HG03342 (cell line): ENCODE measurements at regions not wholly inside any gene's neighbourhood (a gene's known extent, or its start where the extent isn't known, plus 50 kb on each side); places are given as distances from the start of the nearest gene placed in this dataset.
"Not testable (repeated sequence)": the region's sequence is repeated elsewhere in the genome, so short reads cannot be mapped to it uniquely, and the experiment has no call there.

Experiments used
- ATAC-seq: cut with Tn5 transposase; IDR thresholded peaks from one replicate; pipeline ENCODE4 v1.9.1; 2021; ENCODE audit warnings: mild to moderate bottlenecking, moderate library complexity; ENCODE audit not compliant: unreplicated experiment

GRCh38 chr10:46645110-46645509 is 66.2 kb downstream of the SYT15 start:
- ATAC-seq, result not testable (repeated sequence)

- not testable (repeated sequence) for ATAC-seq
Measured at GRCh38 chr10:46646132-46646531, 67.2 kb downstream of the SYT15 start.

- ATAC-seq, result not testable (repeated sequence)
Measured at GRCh38 chr10:46650967-46651366, 72.0 kb downstream of the SYT15 start.

GRCh38 chr10:46657437-46657836 is 78.5 kb downstream of the SYT15 start:
- ATAC-seq, result not testable (repeated sequence)

- not testable (repeated sequence) for ATAC-seq
Measured at GRCh38 chr10:46660027-46660834, 81.3 kb downstream of the SYT15 start.

GRCh38 chr10:46660835-46661164 is 81.9 kb downstream of the SYT15 start:
- not testable (repeated sequence) for ATAC-seq

- not testable (repeated sequence) for ATAC-seq
Measured at GRCh38 chr10:46665536-46665935, 86.6 kb downstream of the SYT15 start.

GRCh38 chr10:46668357-46668997 is 89.5 kb downstream of the SYT15 start:
- not testable (repeated sequence) for ATAC-seq

- not testable (repeated sequence) for ATAC-seq
Measured at GRCh38 chr10:46677836-46678435, 99.0 kb downstream of the SYT15 start.

- not testable (repeated sequence) for ATAC-seq
Measured at GRCh38 chr10:46691397-46691796, 112.5 kb downstream of the SYT15 start.

- not testable (repeated sequence) for ATAC-seq
Measured at GRCh38 chr10:46693218-46693617, 114.3 kb downstream of the SYT15 start.

GRCh38 chr10:46717264-46717663 is 138.3 kb downstream of the SYT15 start:
- ATAC-seq, result not testable (repeated sequence)

GRCh38 chr10:46718014-46718413 is 139.1 kb downstream of the SYT15 start:
- not testable (repeated sequence) for ATAC-seq

- not testable (repeated sequence) for ATAC-seq
Measured at GRCh38 chr10:46720386-46720785, 141.5 kb downstream of the SYT15 start.

- not testable (repeated sequence) for ATAC-seq
Measured at GRCh38 chr10:46720811-46721518, 142.0 kb downstream of the SYT15 start.

- ATAC-seq, result not testable (repeated sequence)
Measured at GRCh38 chr10:46724258-46724657, 145.3 kb downstream of the SYT15 start.

- ATAC-seq, result not testable (repeated sequence)
Measured at GRCh38 chr10:46728359-46728758, 149.4 kb downstream of the SYT15 start.

- not testable (repeated sequence) for ATAC-seq
Measured at GRCh38 chr10:46730729-46731128, 151.8 kb downstream of the SYT15 start.

- peak; percentile 56 for ATAC-seq
Measured at GRCh38 chr10:46733635-46734261, 154.8 kb downstream of the SYT15 start.

- ATAC-seq, result not testable (repeated sequence)
Measured at GRCh38 chr10:46734262-46734642, 155.3 kb downstream of the SYT15 start.

- not testable (repeated sequence) for ATAC-seq
Measured at GRCh38 chr10:46739919-46740318, 161.0 kb downstream of the SYT15 start.
